ENCODE measurements at regions not wholly inside any gene's neighbourhood (a gene's known extent, or its start where the extent isn't known, plus 50 kb on each side); places are given as distances from the start of the nearest gene placed in this dataset.
"Not testable (repeated sequence)": the region's sequence is repeated elsewhere in the genome, so short reads cannot be mapped to it uniquely, and the experiment has no call there.

DNA sequence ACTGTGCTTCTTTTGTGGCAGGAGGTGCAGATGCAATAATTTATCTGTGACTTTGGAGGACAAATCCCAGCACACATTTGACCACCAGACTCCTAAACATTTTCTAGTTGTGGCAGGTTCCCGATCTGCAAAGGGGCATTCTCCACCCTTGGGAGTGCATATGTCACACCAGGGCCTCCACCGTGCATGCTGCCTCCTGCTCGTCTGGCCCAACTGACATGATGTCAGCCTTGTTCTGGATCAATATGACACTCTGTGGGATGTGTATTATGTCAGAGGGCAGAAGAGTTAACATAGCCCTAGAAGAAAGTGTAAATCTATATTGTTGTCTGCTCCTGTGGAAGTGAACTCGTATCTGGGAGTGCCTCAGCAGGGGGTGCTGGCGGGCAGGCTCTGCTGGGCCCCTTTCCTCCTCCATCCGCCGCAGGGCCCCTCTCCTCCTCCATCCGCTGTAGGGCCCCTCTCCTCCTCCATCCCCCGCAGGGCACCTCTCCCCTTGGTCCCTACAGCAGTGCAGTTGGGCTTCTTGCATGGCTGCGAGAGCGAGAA lies 97.7 kb upstream of the PPP1R26 start:
- TF ChIP-seq, protein P1, sequence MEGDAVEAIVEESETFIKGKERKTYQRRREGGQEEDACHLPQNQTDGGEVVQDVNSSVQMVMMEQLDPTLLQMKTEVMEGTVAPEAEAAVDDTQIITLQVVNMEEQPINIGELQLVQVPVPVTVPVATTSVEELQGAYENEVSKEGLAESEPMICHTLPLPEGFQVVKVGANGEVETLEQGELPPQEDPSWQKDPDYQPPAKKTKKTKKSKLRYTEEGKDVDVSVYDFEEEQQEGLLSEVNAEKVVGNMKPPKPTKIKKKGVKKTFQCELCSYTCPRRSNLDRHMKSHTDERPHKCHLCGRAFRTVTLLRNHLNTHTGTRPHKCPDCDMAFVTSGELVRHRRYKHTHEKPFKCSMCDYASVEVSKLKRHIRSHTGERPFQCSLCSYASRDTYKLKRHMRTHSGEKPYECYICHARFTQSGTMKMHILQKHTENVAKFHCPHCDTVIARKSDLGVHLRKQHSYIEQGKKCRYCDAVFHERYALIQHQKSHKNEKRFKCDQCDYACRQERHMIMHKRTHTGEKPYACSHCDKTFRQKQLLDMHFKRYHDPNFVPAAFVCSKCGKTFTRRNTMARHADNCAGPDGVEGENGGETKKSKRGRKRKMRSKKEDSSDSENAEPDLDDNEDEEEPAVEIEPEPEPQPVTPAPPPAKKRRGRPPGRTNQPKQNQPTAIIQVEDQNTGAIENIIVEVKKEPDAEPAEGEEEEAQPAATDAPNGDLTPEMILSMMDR (IDR thresholded peaks at IDR 0.05), result no peak
- no peak for TF ChIP-seq POLR2A (IDR thresholded peaks at IDR 0.05)
- intact Hi-C loops (cut with DNase I; ENCODE audit: low total_unique reads), result no loop called here
- no peak overlapping the region for H3K4me3 ChIP-seq (ENCODE audit: low read depth, poor library complexity, severe bottlenecking)
- WGBS, 2 donors, result 75 to 78% methylated on average over 11 of the region's 11 CpGs
- DNase-seq (ENCODE audit: low spot score in 2 of 2), result no peak

DNA sequence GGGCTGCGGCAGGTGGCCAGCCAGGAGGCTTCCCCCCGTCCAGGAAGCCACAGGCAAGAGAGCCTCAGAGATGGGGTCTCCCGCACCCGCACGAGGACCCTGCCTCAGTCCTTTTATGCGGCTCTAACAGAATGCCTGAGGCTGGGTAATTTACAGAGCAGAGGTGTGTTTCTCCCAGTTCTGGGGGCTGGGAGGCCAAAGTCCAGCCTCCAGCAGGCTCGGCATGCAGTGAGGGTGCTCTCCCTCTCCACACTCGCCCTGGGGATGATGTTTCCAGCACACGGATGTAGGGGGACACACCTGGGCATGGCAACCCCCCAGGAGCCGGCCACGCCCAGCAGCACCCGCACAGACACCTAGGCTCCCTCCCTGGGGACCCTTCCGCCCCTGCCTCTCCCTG lies 95.4 kb upstream of the PPP1R26 start:
- TF ChIP-seq, protein P1 (IDR thresholded peaks at IDR 0.05), result no peak
- TF ChIP-seq POLR2A (IDR thresholded peaks at IDR 0.05), result no peak
- intact Hi-C loops (cut with DNase I; ENCODE audit: low total_unique reads), result no loop called here
- DNase-seq (ENCODE audit: low spot score in 2 of 2), result no peak
- 64 to 67% methylated on average over 12 to 13 of the region's 13 CpGs for WGBS, 2 donors
- no peak overlapping the region for H3K4me3 ChIP-seq (ENCODE audit: low read depth, poor library complexity, severe bottlenecking)

DNA sequence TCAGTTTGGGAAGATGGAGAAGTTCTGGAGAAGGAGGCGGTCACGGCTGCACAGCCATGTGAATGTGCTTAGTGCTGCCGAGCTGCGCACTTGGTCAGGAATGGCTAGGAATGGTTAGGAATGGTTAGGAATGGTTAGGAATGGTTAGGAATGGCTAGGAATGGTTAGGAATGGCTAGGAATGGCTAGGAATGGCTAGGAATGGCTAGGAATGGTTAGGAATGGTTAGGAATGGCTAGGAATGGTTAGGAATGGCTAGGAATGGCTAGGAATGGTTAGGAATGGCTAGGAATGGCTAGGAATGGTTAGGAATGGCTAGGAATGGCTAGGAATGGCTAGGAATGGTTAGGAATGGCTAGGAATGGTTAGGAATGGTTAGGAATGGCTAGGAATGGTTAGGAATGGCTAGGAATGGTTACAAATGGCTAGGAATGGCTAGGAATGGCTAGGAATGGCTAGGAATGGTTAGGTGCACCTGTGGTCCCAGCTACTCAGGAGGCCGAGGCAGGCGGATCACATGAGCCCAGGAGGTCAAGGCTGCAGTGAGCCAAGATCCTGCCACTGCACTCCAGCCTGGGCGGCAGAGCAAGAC lies 94.7 kb upstream of the PPP1R26 start:
- H3K4me3 ChIP-seq (ENCODE audit: low read depth, poor library complexity, severe bottlenecking); intact Hi-C loops (cut with DNase I; ENCODE audit: low total_unique reads); DNase-seq (ENCODE audit: low spot score in 2 of 2): not testable (repeated sequence)
- WGBS, 2 donors, result 85 to 88% methylated on average over 7 of the region's 7 CpGs

DNA sequence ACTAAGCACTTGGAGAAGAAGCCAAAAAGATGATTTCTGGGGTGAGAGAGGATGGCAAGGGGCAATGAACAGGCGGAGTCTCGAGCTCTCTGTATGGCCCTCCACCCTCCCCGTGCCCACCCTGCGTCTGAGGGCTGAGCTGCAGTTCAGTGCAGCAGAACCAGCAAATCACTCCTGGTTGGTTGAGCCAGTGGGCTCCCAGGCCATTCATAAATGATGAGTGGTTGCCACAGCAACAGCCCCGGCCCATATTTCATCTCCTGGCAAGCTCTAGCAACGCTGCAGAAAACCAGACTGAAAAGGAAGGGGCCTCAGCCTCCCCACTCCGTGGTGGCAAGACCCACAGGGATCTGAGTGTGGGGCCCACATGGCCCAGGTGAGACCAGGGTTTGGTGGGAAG lies 93.8 kb upstream of the PPP1R26 start:
- intact Hi-C loops (cut with DNase I; ENCODE audit: low total_unique reads), result no loop called here
- no peak for DNase-seq (ENCODE audit: low spot score in 2 of 2)

DNA sequence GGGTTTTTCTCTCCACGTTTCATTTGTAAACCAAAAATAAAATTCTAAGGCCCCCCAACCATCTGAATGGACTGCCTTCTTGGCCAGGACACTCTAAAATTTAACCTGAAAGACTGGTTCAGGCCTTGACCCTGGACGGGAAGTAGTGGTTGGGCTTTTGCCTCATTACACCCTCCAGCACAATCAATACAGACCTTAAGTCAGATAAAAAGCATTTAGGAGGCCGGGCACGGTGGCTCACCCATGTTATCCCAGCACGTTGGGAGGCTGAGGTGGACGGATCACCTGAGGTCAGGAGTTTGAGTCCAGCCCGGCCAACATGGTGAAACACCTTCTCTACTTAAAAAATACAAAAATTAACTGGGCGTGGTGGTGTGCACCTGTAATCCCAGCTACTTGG lies 91.6 kb upstream of the PPP1R26 start:
- 66 to 79% methylated on average over 8 of the region's 8 CpGs for WGBS, 2 donors
- no peak overlapping the region for H3K4me3 ChIP-seq (ENCODE audit: low read depth, poor library complexity, severe bottlenecking)
- intact Hi-C loops (cut with DNase I; ENCODE audit: low total_unique reads), result no loop called here
- TF ChIP-seq POLR2A (IDR thresholded peaks at IDR 0.05), result no peak
- TF ChIP-seq, protein P1 (IDR thresholded peaks at IDR 0.05), result no peak
- DNase-seq (ENCODE audit: low spot score in 2 of 2), result no peak

More for the DNA sequence above, 93.8 kb upstream of the PPP1R26 start:
- 53 to 55% methylated on average over 7 of the region's 7 CpGs for WGBS, 2 donors
- no peak overlapping the region for H3K4me3 ChIP-seq (ENCODE audit: low read depth, poor library complexity, severe bottlenecking)
- TF ChIP-seq, protein P1 (IDR thresholded peaks at IDR 0.05), result no peak

DNA sequence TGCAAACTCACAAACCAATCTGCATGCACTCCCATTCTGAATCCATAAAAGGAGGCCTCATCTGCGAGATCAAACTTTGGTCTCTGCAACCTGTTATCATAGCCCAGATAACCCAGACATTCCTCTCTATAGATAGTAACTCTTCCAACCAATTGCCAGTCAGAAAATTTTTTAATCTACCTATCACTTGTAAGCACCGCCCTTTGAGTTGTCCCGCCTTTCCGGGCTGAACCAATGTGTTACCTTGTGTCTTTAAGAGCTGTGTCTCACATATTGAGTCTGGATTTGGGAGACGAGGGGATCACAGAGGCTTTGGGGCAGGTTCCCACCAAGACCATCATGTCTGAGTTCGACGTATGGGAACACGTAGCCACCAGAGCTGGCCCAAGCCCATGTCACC lies 91.1 kb upstream of the PPP1R26 start:
- no peak for TF ChIP-seq POLR2A (IDR thresholded peaks at IDR 0.05)
- TF ChIP-seq, protein P1 (IDR thresholded peaks at IDR 0.05), result no peak

More for the DNA sequence above, 91.1 kb upstream of the PPP1R26 start:
- DNase-seq (ENCODE audit: low spot score in 2 of 2), result no peak
- H3K4me3 ChIP-seq (ENCODE audit: low read depth, poor library complexity, severe bottlenecking), result no peak overlapping the region
- 92 to 93% methylated on average over 8 of the region's 8 CpGs for WGBS, 2 donors
- intact Hi-C loops (cut with DNase I; ENCODE audit: low total_unique reads), result no loop called here
